Body of pancreas (tissue), 4 donors: ENCODE measurements at regions not wholly inside any gene's neighbourhood (a gene's known extent, or its start where the extent isn't known, plus 50 kb on each side); places are given as distances from the start of the nearest gene placed in this dataset.

Experiments used
- CTCF ChIP-seq, 7 experiments: fragments of 450-650 bp in 4 of 7; fragments of 200-600 bp in 3 of 7; sonication (generic) in 3 of 7; IDR thresholded peaks; one replicate each; pipeline ENCODE4 v1.5.1; 2016 to 2019; ENCODE audit warnings: antibody characterized with exemption in 7 of 7
- POLR2A ChIP-seq, 3 donors: fragments of 450-650 bp; IDR thresholded peaks; one replicate each; pipeline ENCODE4 v1.6.1; 2016; ENCODE audit warnings: antibody characterized with exemption in 3 of 3, mild to moderate bottlenecking in 2 of 3

- TF ChIP-seq CTCF (IDR thresholded peaks at IDR 0.05) (no peak), POLR2A (IDR thresholded peaks at IDR 0.05) (no peak)
These were observed 230.5 kb downstream of the MIAT start for GRCh38 chr22:26887916-26888315.
